Astrocyte (in vitro differentiated cells and primary cell): ENCODE measurements at regions not wholly inside any gene's neighbourhood (a gene's known extent, or its start where the extent isn't known, plus 50 kb on each side); places are given as distances from the start of the nearest gene placed in this dataset.

ENCODE experiments used
- DNase-seq: peaks from one replicate; pipeline ENCODE4 v3.0.0-alpha.2; 2010; ENCODE audit warnings: low read depth
- FAIRE-seq: peaks from 2 replicates; lab custom pipeline; 2011; peaks lifted over from hg19 to GRCh38; lab: Jason Lieb, UNC
- H2AFZ ChIP-seq: 2 replicates; pipeline ENCODE4 v1.6.0; 2012; ENCODE audit warnings: low read depth, low read length, inconsistent platforms
- H3K27ac ChIP-seq: 2 replicates; pipeline ENCODE4 v1.5.1; 2011; ENCODE audit warnings: low read depth, low read length, inconsistent platforms
- H3K27me3 ChIP-seq: 2 replicates; pipeline ENCODE4 v1.6.0; 2011; ENCODE audit warnings: low read length, inconsistent platforms; ENCODE audit not compliant: insufficient read depth
- H3K36me3 ChIP-seq: 2 replicates; pipeline ENCODE4 v1.5.1; 2011; ENCODE audit warnings: low read length, inconsistent platforms; ENCODE audit not compliant: insufficient read depth
- H3K4me1 ChIP-seq: 2 replicates; pipeline ENCODE4 v1.5.1; 2011; ENCODE audit warnings: low read length, inconsistent platforms; ENCODE audit not compliant: insufficient read depth
- H3K4me2 ChIP-seq: 2 replicates; pipeline ENCODE4 v1.6.0; 2012; ENCODE audit warnings: low read length, inconsistent platforms
- H3K4me3 ChIP-seq: 2 replicates; pipeline ENCODE4 v1.5.1; 2011; ENCODE audit warnings: low read depth, mild to moderate bottlenecking, low read length, inconsistent platforms; ENCODE audit not compliant: insufficient read depth
- H3K79me2 ChIP-seq: 2 replicates; pipeline ENCODE4 v1.6.0; 2012; ENCODE audit warnings: mild to moderate bottlenecking, low read length, inconsistent platforms; ENCODE audit not compliant: insufficient read depth
- H3K9ac ChIP-seq: 2 replicates; pipeline ENCODE4 v1.6.0; 2012; ENCODE audit warnings: mild to moderate bottlenecking, low read length, inconsistent platforms
- H3K9me3 ChIP-seq: 2 replicates; pipeline ENCODE4 v1.5.1; 2012; ENCODE audit warnings: low read depth, mild to moderate bottlenecking, low read length, inconsistent platforms; ENCODE audit not compliant: insufficient read depth
- H4K20me1 ChIP-seq: 2 replicates; pipeline ENCODE4 v1.6.0; 2012; ENCODE audit warnings: low read length, inconsistent platforms; ENCODE audit not compliant: insufficient read depth
- H3K27ac Mint-ChIP-seq: one replicate; pipeline ENCODE4 v1.8.0; 2021; ENCODE audit warnings: mild to moderate bottlenecking, mixed read lengths; ENCODE audit not compliant: unreplicated experiment
- H3K27me3 Mint-ChIP-seq: one replicate; pipeline ENCODE4 v1.8.0; 2021; ENCODE audit warnings: low read depth, mixed read lengths; ENCODE audit not compliant: unreplicated experiment
- H3K36me3 Mint-ChIP-seq: one replicate; pipeline ENCODE4 v1.8.0; 2021; ENCODE audit warnings: low read depth, mixed read lengths; ENCODE audit not compliant: unreplicated experiment
- H3K4me1 Mint-ChIP-seq: one replicate; pipeline ENCODE4 v1.8.0; 2021; ENCODE audit warnings: low read depth, mixed read lengths; ENCODE audit not compliant: unreplicated experiment
- H3K4me3 Mint-ChIP-seq: one replicate; pipeline ENCODE4 v1.8.0; 2021; ENCODE audit warnings: mild to moderate bottlenecking, moderate library complexity, mixed read lengths; ENCODE audit not compliant: unreplicated experiment
- H3K9me3 Mint-ChIP-seq: one replicate; pipeline ENCODE4 v1.8.0; 2021; ENCODE audit warnings: mild to moderate bottlenecking, mixed read lengths; ENCODE audit not compliant: unreplicated experiment
- EZH2 ChIP-seq: IDR thresholded peaks from 2 replicates; pipeline ENCODE4 v1.6.1; 2012; ENCODE audit warnings: mild to moderate bottlenecking, low read length, inconsistent platforms; ENCODE audit not compliant: insufficient read depth
- TF ChIP-seq, protein P1 (sequence below): IDR thresholded peaks from 2 replicates; pipeline ENCODE4 v1.5.1; 2011; ENCODE audit warnings: low read depth, mild to moderate bottlenecking, inconsistent platforms, low read length, moderate library complexity; ENCODE audit not compliant: insufficient read depth

DNA sequence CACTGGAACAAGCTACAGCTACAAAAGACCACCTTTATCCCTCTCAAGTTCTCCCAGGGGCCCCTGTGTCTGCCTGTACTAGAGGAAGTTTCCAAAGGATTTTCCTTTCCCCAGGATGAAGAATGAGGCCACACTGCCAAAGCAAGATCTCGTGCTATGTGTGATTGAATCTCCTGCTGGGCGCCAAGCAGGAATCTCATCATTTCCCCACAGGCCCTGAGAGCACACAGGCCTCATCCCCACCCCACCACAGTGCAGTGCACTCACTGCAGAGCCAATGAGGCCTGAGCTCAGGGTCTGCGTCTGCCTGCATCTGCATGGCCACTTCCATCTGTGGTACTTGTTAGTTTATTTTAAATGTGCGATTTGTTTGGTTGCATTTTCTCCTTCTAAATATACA, 387.4 kb upstream of the ASIC2 start:
- Mint-ChIP-seq H3K4me1 (no peaks in the 10 kb centered on the region), H3K27ac (no peak overlapping the region), H3K27me3 (peaks cover 18% of the 10 kb centered on the region), H3K9me3 (no peaks in the 10 kb centered on the region), H3K4me3 (no peak overlapping the region), H3K36me3 (no peaks in the 10 kb centered on the region)
- Histone ChIP-seq H3K4me3 (no peak overlapping the region), H3K9me3 (no peaks in the 10 kb centered on the region), H3K36me3 (no peaks in the 10 kb centered on the region), H3K27me3 (no peaks in the 10 kb centered on the region), H3K79me2 (no peaks in the 10 kb centered on the region), H3K9ac (no peak overlapping the region), H3K4me2 (no peak overlapping the region), H3K4me1 (no peaks in the 10 kb centered on the region), H3K27ac (no peak overlapping the region), H2AFZ (no peak overlapping the region), H4K20me1 (no peaks in the 10 kb centered on the region)
- TF ChIP-seq EZH2: no peak
- TF ChIP-seq, protein P1, sequence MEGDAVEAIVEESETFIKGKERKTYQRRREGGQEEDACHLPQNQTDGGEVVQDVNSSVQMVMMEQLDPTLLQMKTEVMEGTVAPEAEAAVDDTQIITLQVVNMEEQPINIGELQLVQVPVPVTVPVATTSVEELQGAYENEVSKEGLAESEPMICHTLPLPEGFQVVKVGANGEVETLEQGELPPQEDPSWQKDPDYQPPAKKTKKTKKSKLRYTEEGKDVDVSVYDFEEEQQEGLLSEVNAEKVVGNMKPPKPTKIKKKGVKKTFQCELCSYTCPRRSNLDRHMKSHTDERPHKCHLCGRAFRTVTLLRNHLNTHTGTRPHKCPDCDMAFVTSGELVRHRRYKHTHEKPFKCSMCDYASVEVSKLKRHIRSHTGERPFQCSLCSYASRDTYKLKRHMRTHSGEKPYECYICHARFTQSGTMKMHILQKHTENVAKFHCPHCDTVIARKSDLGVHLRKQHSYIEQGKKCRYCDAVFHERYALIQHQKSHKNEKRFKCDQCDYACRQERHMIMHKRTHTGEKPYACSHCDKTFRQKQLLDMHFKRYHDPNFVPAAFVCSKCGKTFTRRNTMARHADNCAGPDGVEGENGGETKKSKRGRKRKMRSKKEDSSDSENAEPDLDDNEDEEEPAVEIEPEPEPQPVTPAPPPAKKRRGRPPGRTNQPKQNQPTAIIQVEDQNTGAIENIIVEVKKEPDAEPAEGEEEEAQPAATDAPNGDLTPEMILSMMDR: no peak
- DNase-seq: no peak
- FAIRE-seq: no peak

- H3K36me3 ChIP-seq: no peaks in the 10 kb centered on the region
- H3K27ac ChIP-seq: no peak overlapping the region
- no peak overlapping the region for H3K4me3 ChIP-seq
- no peaks in the 10 kb centered on the region for H4K20me1 ChIP-seq
- Mint-ChIP-seq H3K4me3 (no peak overlapping the region), H3K27me3 (peaks cover 27% of the 10 kb centered on the region), H3K36me3 (no peaks in the 10 kb centered on the region), H3K4me1 (no peaks in the 10 kb centered on the region), H3K9me3 (no peaks in the 10 kb centered on the region), H3K27ac (no peak overlapping the region)
- no peaks in the 10 kb centered on the region for H3K79me2 ChIP-seq
- H2AFZ ChIP-seq: no peak overlapping the region
- H3K4me2 ChIP-seq: no peak overlapping the region
- TF ChIP-seq, protein P1: no peak
- TF ChIP-seq EZH2: no peak
- no peaks in the 10 kb centered on the region for H3K27me3 ChIP-seq
- H3K9ac ChIP-seq: no peak overlapping the region
- FAIRE-seq (no peak), DNase-seq (no peak)
- H3K9me3 ChIP-seq: no peaks in the 10 kb centered on the region
- H3K4me1 ChIP-seq: no peaks in the 10 kb centered on the region
Observed at GRCh38 chr17:33682599-33682998, 389.5 kb upstream of the ASIC2 start.

DNA sequence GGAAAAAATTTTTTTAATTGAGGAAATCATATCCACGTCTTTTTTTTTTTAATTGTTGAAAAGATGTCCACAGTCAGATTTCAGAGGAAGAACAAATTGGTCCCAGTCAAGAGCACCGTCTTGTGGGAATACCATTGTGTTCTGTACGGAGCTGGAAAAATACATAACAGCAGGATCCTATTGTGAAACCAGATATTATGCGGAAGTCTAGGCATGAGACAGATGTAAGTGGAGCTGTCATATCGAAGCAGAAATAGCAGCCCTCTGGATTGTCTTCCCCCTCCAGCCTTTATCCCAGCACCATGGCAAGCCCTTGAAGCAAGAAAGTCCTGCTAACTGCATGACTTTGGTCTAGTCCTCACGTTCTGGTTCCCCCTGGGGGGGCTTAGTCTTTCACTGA, 391.6 kb upstream of the ASIC2 start:
- H3K36me3 ChIP-seq: no peaks in the 10 kb centered on the region
- no peak overlapping the region for H3K27ac ChIP-seq
- H4K20me1 ChIP-seq: no peaks in the 10 kb centered on the region
- no peaks in the 10 kb centered on the region for H3K4me1 ChIP-seq
- FAIRE-seq (no peak), DNase-seq (no peak)
- TF ChIP-seq, protein P1: no peak
- TF ChIP-seq EZH2: no peak
- no peaks in the 10 kb centered on the region for H3K79me2 ChIP-seq
- no peaks in the 10 kb centered on the region for H3K9me3 ChIP-seq
- H3K4me2 ChIP-seq: no peak overlapping the region
- Mint-ChIP-seq H3K4me3 (no peak overlapping the region), H3K4me1 (no peaks in the 10 kb centered on the region), H3K36me3 (no peaks in the 10 kb centered on the region), H3K27ac (no peak overlapping the region), H3K27me3 (peaks cover 35% of the 10 kb centered on the region), H3K9me3 (no peaks in the 10 kb centered on the region)
- no peak overlapping the region for H3K4me3 ChIP-seq
- no peak overlapping the region for H3K9ac ChIP-seq
- no peaks in the 10 kb centered on the region for H3K27me3 ChIP-seq
- H2AFZ ChIP-seq: no peak overlapping the region
